ENCODE measurements at regions not wholly inside any gene's neighbourhood (a gene's known extent, or its start where the extent isn't known, plus 50 kb on each side); places are given as distances from the start of the nearest gene placed in this dataset.

GRCh38 chr19:30244533-30244932, 127.7 kb upstream of the ZNF536 start:
- TF ChIP-seq EZH2 (IDR thresholded peaks at IDR 0.05; ENCODE audit: borderline replicate concordance) (no peak), EZH2phosphoT487 (IDR thresholded peaks at IDR 0.05; ENCODE audit: low read depth, severe bottlenecking, unreplicated experiment) (no peak)
- TF ChIP-seq, protein P1, sequence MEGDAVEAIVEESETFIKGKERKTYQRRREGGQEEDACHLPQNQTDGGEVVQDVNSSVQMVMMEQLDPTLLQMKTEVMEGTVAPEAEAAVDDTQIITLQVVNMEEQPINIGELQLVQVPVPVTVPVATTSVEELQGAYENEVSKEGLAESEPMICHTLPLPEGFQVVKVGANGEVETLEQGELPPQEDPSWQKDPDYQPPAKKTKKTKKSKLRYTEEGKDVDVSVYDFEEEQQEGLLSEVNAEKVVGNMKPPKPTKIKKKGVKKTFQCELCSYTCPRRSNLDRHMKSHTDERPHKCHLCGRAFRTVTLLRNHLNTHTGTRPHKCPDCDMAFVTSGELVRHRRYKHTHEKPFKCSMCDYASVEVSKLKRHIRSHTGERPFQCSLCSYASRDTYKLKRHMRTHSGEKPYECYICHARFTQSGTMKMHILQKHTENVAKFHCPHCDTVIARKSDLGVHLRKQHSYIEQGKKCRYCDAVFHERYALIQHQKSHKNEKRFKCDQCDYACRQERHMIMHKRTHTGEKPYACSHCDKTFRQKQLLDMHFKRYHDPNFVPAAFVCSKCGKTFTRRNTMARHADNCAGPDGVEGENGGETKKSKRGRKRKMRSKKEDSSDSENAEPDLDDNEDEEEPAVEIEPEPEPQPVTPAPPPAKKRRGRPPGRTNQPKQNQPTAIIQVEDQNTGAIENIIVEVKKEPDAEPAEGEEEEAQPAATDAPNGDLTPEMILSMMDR (IDR thresholded peaks at IDR 0.05; ENCODE audit: poor library complexity), result no peak
- no peaks in the 10 kb centered on the region for H3K36me3 ChIP-seq (replicated peaks; ENCODE audit: insufficient read depth, low read depth)
- no peaks in the 10 kb centered on the region for H3K79me2 ChIP-seq
- H2AFZ ChIP-seq, result no peak overlapping the region
- no peak overlapping the region for H3K4me3 ChIP-seq
- no peaks in the 10 kb centered on the region for H3K4me1 ChIP-seq (ENCODE audit: insufficient read depth)
- H3K9me2 ChIP-seq (replicated peaks; ENCODE audit: insufficient read depth), result no peaks in the 10 kb centered on the region
- no peaks in the 10 kb centered on the region for H4K20me1 ChIP-seq (ENCODE audit: insufficient read depth, poor library complexity, severe bottlenecking)
- 77% methylated on average over 4 of the region's 4 CpGs for WGBS (ENCODE audit: low lambda C conversion rate, missing lambda C conversion rate)
- DNase-seq (ENCODE audit: low spot score), result no peak
- H3K27me3 ChIP-seq, result peaks cover 7% of the 10 kb centered on the region
- no peak overlapping the region for H3K27ac ChIP-seq
- no peaks in the 10 kb centered on the region for H3K9me3 ChIP-seq (ENCODE audit: low read depth)
- H3K4me2 ChIP-seq, result no peak overlapping the region

DNA sequence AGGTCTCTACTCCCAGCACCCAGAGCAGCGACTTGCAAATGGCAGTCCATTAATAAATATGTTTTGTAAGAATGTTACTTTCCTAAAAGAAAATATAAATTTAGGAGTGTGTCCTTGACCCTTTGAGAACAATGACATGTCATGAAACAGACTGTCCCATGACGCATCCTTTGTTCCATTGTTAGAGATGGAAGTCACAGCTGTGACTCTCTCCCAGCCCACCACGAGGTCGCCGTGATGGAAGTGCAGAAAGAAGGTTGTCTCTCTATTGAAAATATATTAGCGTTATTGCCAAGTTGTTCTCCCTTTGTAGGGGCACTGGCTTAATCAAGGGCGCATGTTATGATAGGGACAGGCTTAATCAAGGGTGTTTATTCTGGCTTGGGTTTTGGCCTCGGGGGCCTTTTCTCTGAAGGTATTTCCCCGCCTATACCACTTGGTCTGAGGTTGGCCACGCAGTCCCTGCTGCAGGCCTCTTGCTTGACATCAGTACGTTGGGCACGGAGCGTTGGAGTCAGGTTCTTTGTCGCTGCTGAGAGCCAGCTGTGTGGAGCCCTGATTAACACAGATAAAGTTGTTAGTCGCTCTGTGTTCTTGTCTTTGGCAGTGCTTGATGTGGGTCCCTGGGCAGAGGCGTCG, 126.7 kb upstream of the ZNF536 start:
- Histone ChIP-seq H3K4me1 (ENCODE audit: insufficient read depth) (no peaks in the 10 kb centered on the region), H3K36me3 (replicated peaks; ENCODE audit: insufficient read depth, low read depth) (no peaks in the 10 kb centered on the region), H3K79me2 (no peaks in the 10 kb centered on the region), H3K27me3 (peaks cover 12% of the 10 kb centered on the region), H3K4me3 (no peak overlapping the region), H2AFZ (no peak overlapping the region), H3K27ac (no peak overlapping the region), H3K9me2 (replicated peaks; ENCODE audit: insufficient read depth) (no peaks in the 10 kb centered on the region), H3K4me2 (no peak overlapping the region), H4K20me1 (ENCODE audit: insufficient read depth, poor library complexity, severe bottlenecking) (no peaks in the 10 kb centered on the region), H3K9me3 (ENCODE audit: low read depth) (no peaks in the 10 kb centered on the region)
- DNase-seq (ENCODE audit: low spot score), result no peak
- 92% methylated on average over 17 of the region's 17 CpGs for WGBS (ENCODE audit: low lambda C conversion rate, missing lambda C conversion rate)
- TF ChIP-seq EZH2 (IDR thresholded peaks at IDR 0.05; ENCODE audit: borderline replicate concordance) (no peak), EZH2phosphoT487 (IDR thresholded peaks at IDR 0.05; ENCODE audit: low read depth, severe bottlenecking, unreplicated experiment) (no peak)
- TF ChIP-seq, protein P1 (IDR thresholded peaks at IDR 0.05; ENCODE audit: poor library complexity), result no peak

GRCh38 chr19:30249911-30250310, 122.3 kb upstream of the ZNF536 start:
- Histone ChIP-seq H2AFZ (no peak overlapping the region), H3K9me3 (ENCODE audit: low read depth) (no peaks in the 10 kb centered on the region), H3K4me1 (ENCODE audit: insufficient read depth) (no peaks in the 10 kb centered on the region), H3K27ac (no peak overlapping the region), H3K79me2 (peaks cover 2% of the 10 kb centered on the region), H3K36me3 (replicated peaks; ENCODE audit: insufficient read depth, low read depth) (no peaks in the 10 kb centered on the region), H3K27me3 (peaks cover 28% of the 10 kb centered on the region), H3K4me3 (no peak overlapping the region), H4K20me1 (ENCODE audit: insufficient read depth, poor library complexity, severe bottlenecking) (no peaks in the 10 kb centered on the region), H3K4me2 (no peak overlapping the region), H3K9me2 (replicated peaks; ENCODE audit: insufficient read depth) (no peaks in the 10 kb centered on the region)
- 54% methylated on average over 4 of the region's 4 CpGs for WGBS (ENCODE audit: low lambda C conversion rate, missing lambda C conversion rate)
- DNase-seq (ENCODE audit: low spot score), result no peak
- TF ChIP-seq EZH2 (IDR thresholded peaks at IDR 0.05; ENCODE audit: borderline replicate concordance), result no peak

GRCh38 chr19:30252214-30252613, 120.0 kb upstream of the ZNF536 start:
- DNase-seq (ENCODE audit: low spot score), result no peak
- no peaks in the 10 kb centered on the region for H4K20me1 ChIP-seq (ENCODE audit: insufficient read depth, poor library complexity, severe bottlenecking)
- no peak overlapping the region for H3K27ac ChIP-seq
- WGBS (ENCODE audit: low lambda C conversion rate, missing lambda C conversion rate), result 91% methylated on average over 5 of the region's 5 CpGs
- no peaks in the 10 kb centered on the region for H3K9me3 ChIP-seq (ENCODE audit: low read depth)
- peaks cover 41% of the 10 kb centered on the region for H3K27me3 ChIP-seq
- peaks cover 1% of the 10 kb centered on the region for H3K4me1 ChIP-seq (ENCODE audit: insufficient read depth)
- H3K4me2 ChIP-seq, result no peak overlapping the region
- no peak overlapping the region for H3K4me3 ChIP-seq
- no peak overlapping the region for H2AFZ ChIP-seq
- TF ChIP-seq, protein P1 (IDR thresholded peaks at IDR 0.05; ENCODE audit: poor library complexity), result no peak
- no peak for TF ChIP-seq EZH2phosphoT487 (IDR thresholded peaks at IDR 0.05; ENCODE audit: low read depth, severe bottlenecking, unreplicated experiment)
- no peak for TF ChIP-seq EZH2 (IDR thresholded peaks at IDR 0.05; ENCODE audit: borderline replicate concordance)
- H3K79me2 ChIP-seq, result peaks cover 2% of the 10 kb centered on the region
- H3K9me2 ChIP-seq (replicated peaks; ENCODE audit: insufficient read depth), result no peaks in the 10 kb centered on the region
- no peaks in the 10 kb centered on the region for H3K36me3 ChIP-seq (replicated peaks; ENCODE audit: insufficient read depth, low read depth)
